SK-N-SH treated with all-trans-retinoic acid at 6 μM for 48 hours (cell line): ENCODE measurements at regions not wholly inside any gene's neighbourhood (a gene's known extent, or its start where the extent isn't known, plus 50 kb on each side); places are given as distances from the start of the nearest gene placed in this dataset.

Experiments
- ATAC-seq: fragments of 200-7000 bp; cut with Tn5 transposase; 3 replicates; pipeline ENCODE4 v1.9.1; 2020; ENCODE audit warnings: mild to moderate bottlenecking, moderate library complexity
- ARNTL ChIP-seq: fragments of 450-650 bp; formaldehyde crosslinking; IDR thresholded peaks from 2 replicates; pipeline ENCODE4 v1.5.0; 2020; ENCODE audit warnings: low read depth, mild to moderate bottlenecking, moderate library complexity, borderline replicate concordance
- BACH2 ChIP-seq: fragments of 250-450 bp; sonication (Bioruptor Pico); IDR thresholded peaks from 2 replicates; pipeline ENCODE4 v1.9.0; 2021; ENCODE audit warnings: mild to moderate bottlenecking, borderline replicate concordance
- CREB5 ChIP-seq: fragments of 250-450 bp; sonication (Bioruptor Pico); IDR thresholded peaks from 2 replicates; pipeline ENCODE4 v1.5.1; 2020; ENCODE audit warnings: low read depth, mild to moderate bottlenecking, moderate library complexity
- CSDC2 ChIP-seq: fragments of 250-450 bp; sonication (Bioruptor Pico); IDR thresholded peaks from 2 replicates; pipeline ENCODE4 v1.5.0; 2020; ENCODE audit warnings: mild to moderate bottlenecking, moderate library complexity
- CSRNP3 ChIP-seq: fragments of 250-450 bp; sonication (Bioruptor Pico); IDR thresholded peaks from 2 replicates; pipeline ENCODE4 v1.5.1; 2021; ENCODE audit warnings: mild to moderate bottlenecking, moderate library complexity
- GLIS3 ChIP-seq: fragments of 250-450 bp; sonication (Bioruptor Pico); IDR thresholded peaks from 2 replicates; pipeline ENCODE4 v1.5.0; 2020; ENCODE audit warnings: mild to moderate bottlenecking, moderate library complexity
- ISL1 ChIP-seq: fragments of 250-450 bp; sonication (Bioruptor Pico); IDR thresholded peaks from 2 replicates; pipeline ENCODE4 v2.1.2; 2022; ENCODE audit warnings: mild to moderate bottlenecking, moderate library complexity
- OSR1 ChIP-seq: fragments of 250-450 bp; sonication (Bioruptor Pico); IDR thresholded peaks from 2 replicates; pipeline ENCODE4 v1.8.0; 2022; ENCODE audit warnings: moderate library complexity, mild to moderate bottlenecking, inconsistent platforms
- PATZ1 ChIP-seq: fragments of 250-450 bp; sonication (Bioruptor Pico); IDR thresholded peaks from 2 replicates; pipeline ENCODE4 v1.8.0; 2020; ENCODE audit warnings: mild to moderate bottlenecking, moderate library complexity, borderline replicate concordance
- PPARA ChIP-seq: fragments of 250-450 bp; sonication (Bioruptor Pico); IDR thresholded peaks from 2 replicates; pipeline ENCODE4 v1.5.0; 2020; ENCODE audit warnings: mild to moderate bottlenecking, borderline replicate concordance
- TCF4 ChIP-seq: fragments of 250-450 bp; sonication (Bioruptor Pico); IDR thresholded peaks from 2 replicates; pipeline ENCODE4 v1.8.0; 2021; ENCODE audit warnings: mild to moderate bottlenecking, moderate library complexity, borderline replicate concordance
- TOX ChIP-seq: fragments of 250-450 bp; sonication (Bioruptor Pico); IDR thresholded peaks from 2 replicates; pipeline ENCODE4 v1.8.0; 2021; ENCODE audit warnings: mild to moderate bottlenecking, moderate library complexity, borderline replicate concordance
- ZFP3 ChIP-seq: fragments of 250-450 bp; sonication (Bioruptor Pico); IDR thresholded peaks from 2 replicates; pipeline ENCODE4 v1.5.0; 2020; ENCODE audit warnings: mild to moderate bottlenecking, moderate library complexity
- ZFP30 ChIP-seq: fragments of 450-650 bp; formaldehyde crosslinking; IDR thresholded peaks from 2 replicates; pipeline ENCODE4 v1.5.0; 2022; ENCODE audit warnings: mild to moderate bottlenecking, moderate library complexity
- ZNF565 ChIP-seq: fragments of 450-650 bp; formaldehyde crosslinking; conservative IDR thresholded peaks from 2 replicates; pipeline ENCODE4 v1.5.0; 2020; ENCODE audit warnings: low read depth, mild to moderate bottlenecking, moderate library complexity
- ZNF70 ChIP-seq: fragments of 450-650 bp; formaldehyde crosslinking; IDR thresholded peaks from 2 replicates; pipeline ENCODE4 v1.5.0; 2020; ENCODE audit warnings: mild to moderate bottlenecking, moderate library complexity
- ZNF8 ChIP-seq: fragments of 450-650 bp; formaldehyde crosslinking; IDR thresholded peaks from 2 replicates; pipeline ENCODE4 v1.5.0; 2020; ENCODE audit warnings: mild to moderate bottlenecking, moderate library complexity
- TF ChIP-seq, protein P1 (sequence below): fragments of 250-450 bp; sonication (Bioruptor Pico); IDR thresholded peaks from 2 replicates; pipeline ENCODE4 v1.5.0; 2020; ENCODE audit warnings: mild to moderate bottlenecking, moderate library complexity
- TF ChIP-seq, protein P2 (sequence below): fragments of 250-450 bp; sonication (Bioruptor Pico); IDR thresholded peaks from 2 replicates; pipeline ENCODE4 v1.8.0; 2021; ENCODE audit warnings: low read depth, mild to moderate bottlenecking, moderate library complexity, borderline replicate concordance

GRCh38 chr15:59946084-59946483 is 58.0 kb upstream of the FOXB1 start (continued):
- TF ChIP-seq, protein P1, sequence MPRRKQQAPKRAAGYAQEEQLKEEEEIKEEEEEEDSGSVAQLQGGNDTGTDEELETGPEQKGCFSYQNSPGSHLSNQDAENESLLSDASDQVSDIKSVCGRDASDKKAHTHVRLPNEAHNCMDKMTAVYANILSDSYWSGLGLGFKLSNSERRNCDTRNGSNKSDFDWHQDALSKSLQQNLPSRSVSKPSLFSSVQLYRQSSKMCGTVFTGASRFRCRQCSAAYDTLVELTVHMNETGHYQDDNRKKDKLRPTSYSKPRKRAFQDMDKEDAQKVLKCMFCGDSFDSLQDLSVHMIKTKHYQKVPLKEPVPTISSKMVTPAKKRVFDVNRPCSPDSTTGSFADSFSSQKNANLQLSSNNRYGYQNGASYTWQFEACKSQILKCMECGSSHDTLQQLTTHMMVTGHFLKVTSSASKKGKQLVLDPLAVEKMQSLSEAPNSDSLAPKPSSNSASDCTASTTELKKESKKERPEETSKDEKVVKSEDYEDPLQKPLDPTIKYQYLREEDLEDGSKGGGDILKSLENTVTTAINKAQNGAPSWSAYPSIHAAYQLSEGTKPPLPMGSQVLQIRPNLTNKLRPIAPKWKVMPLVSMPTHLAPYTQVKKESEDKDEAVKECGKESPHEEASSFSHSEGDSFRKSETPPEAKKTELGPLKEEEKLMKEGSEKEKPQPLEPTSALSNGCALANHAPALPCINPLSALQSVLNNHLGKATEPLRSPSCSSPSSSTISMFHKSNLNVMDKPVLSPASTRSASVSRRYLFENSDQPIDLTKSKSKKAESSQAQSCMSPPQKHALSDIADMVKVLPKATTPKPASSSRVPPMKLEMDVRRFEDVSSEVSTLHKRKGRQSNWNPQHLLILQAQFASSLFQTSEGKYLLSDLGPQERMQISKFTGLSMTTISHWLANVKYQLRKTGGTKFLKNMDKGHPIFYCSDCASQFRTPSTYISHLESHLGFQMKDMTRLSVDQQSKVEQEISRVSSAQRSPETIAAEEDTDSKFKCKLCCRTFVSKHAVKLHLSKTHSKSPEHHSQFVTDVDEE (CRISPR knock-in tag): no peak
- TF ChIP-seq ZNF70 (CRISPR knock-in tag): no peak
- no peak for TF ChIP-seq GLIS3
- no peak for TF ChIP-seq ZNF8 (CRISPR knock-in tag)
- TF ChIP-seq PPARA (CRISPR knock-in tag): no peak

- TF ChIP-seq PPARA (CRISPR knock-in tag) (no peak), OSR1 (CRISPR knock-in tag) (no peak)
- TF ChIP-seq, all 23 proteins: peak for 0
- no peak for ATAC-seq
These were observed 59.1 kb upstream of the FOXB1 start for GRCh38 chr15:59945036-59945435.

DNA sequence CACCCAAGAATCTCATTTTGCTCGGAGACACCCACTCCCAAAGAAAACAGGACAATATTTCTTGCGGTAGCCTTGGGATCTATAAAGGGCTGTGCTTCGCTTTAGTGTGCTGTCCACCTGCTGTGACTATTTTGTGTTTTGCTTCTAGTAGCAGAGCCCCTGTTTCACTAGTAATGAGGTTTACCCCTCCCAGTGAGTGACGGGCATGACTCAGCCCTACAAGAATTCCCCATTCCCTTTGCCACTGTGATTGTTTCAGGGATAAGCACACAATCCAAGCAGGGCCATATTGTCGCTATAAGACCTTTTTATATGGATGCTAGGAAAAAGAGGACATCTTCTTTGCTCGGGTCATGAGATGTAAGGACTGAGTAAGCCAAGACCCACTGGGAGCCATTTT is 62.5 kb upstream of the FOXB1 start:
- TF ChIP-seq CSRNP3 (CRISPR knock-in tag) (no peak), CREB5 (no peak), BACH2 (no peak), TCF4 (CRISPR knock-in tag) (no peak), ISL1 (CRISPR knock-in tag) (no peak), ZFP30 (CRISPR knock-in tag) (no peak), ZFP3 (CRISPR knock-in tag) (no peak), PATZ1 (CRISPR knock-in tag) (no peak), ZNF565 (CRISPR knock-in tag) (no peak), GLIS3 (no peak), ARNTL (CRISPR knock-in tag) (no peak), CSDC2 (no peak), ZNF70 (CRISPR knock-in tag) (no peak), TOX (CRISPR knock-in tag) (no peak)
- TF ChIP-seq, protein P2, sequence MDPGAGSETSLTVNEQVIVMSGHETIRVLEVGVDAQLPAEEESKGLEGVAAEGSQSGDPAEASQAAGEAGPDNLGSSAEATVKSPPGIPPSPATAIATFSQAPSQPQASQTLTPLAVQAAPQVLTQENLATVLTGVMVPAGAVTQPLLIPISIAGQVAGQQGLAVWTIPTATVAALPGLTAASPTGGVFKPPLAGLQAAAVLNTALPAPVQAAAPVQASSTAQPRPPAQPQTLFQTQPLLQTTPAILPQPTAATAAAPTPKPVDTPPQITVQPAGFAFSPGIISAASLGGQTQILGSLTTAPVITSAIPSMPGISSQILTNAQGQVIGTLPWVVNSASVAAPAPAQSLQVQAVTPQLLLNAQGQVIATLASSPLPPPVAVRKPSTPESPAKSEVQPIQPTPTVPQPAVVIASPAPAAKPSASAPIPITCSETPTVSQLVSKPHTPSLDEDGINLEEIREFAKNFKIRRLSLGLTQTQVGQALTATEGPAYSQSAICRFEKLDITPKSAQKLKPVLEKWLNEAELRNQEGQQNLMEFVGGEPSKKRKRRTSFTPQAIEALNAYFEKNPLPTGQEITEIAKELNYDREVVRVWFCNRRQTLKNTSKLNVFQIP (CRISPR knock-in tag): no peak
- TF ChIP-seq, protein P1 (CRISPR knock-in tag): no peak
- no peak for ATAC-seq
